ENCODE measurements at regions not wholly inside any gene's neighbourhood (a gene's known extent, or its start where the extent isn't known, plus 50 kb on each side); places are given as distances from the start of the nearest gene placed in this dataset.

GRCh38 chr3:170707899-170708298 lies 122.0 kb upstream of the SLC7A14 start:
- Histone ChIP-seq H3K4me3 (no peak overlapping the region), H3K27ac (no peak overlapping the region)
- no peak for DNase-seq (ENCODE audit: low spot score)
- TF ChIP-seq CTCF (IDR thresholded peaks at IDR 0.05) = no peak

DNA sequence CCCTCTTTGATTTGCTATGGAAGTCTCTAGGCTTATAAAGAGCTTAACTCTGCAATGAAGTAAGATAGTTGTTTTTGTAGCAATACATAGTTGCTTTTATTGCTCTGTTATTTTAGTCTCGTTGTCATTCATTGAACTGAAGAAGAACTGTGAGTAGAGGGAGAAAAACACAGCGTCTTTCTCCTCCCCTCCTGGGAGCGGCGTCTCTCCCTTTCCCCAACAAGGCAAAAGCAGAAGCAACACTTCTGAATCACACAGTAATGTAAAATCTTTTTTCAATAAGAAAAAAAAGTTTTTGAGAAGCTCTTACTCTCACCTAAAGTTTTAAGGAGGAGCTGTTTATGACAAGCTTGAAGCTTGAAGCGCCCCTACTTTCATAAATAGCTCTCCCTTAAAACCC lies 119.3 kb upstream of the SLC7A14 start:
- no peak overlapping the region for H3K4me3 ChIP-seq
- DNase-seq (ENCODE audit: low spot score) = no peak
- no peak overlapping the region for H3K27ac ChIP-seq
- no peak for TF ChIP-seq CTCF (IDR thresholded peaks at IDR 0.05)

- Histone ChIP-seq H3K27ac (no peak overlapping the region), H3K4me3 (no peak overlapping the region)
- TF ChIP-seq CTCF (IDR thresholded peaks at IDR 0.05) = no peak
- DNase-seq (ENCODE audit: low spot score) = no peak
Measured at GRCh38 chr3:170703121-170703588, 117.3 kb upstream of the SLC7A14 start.

DNA sequence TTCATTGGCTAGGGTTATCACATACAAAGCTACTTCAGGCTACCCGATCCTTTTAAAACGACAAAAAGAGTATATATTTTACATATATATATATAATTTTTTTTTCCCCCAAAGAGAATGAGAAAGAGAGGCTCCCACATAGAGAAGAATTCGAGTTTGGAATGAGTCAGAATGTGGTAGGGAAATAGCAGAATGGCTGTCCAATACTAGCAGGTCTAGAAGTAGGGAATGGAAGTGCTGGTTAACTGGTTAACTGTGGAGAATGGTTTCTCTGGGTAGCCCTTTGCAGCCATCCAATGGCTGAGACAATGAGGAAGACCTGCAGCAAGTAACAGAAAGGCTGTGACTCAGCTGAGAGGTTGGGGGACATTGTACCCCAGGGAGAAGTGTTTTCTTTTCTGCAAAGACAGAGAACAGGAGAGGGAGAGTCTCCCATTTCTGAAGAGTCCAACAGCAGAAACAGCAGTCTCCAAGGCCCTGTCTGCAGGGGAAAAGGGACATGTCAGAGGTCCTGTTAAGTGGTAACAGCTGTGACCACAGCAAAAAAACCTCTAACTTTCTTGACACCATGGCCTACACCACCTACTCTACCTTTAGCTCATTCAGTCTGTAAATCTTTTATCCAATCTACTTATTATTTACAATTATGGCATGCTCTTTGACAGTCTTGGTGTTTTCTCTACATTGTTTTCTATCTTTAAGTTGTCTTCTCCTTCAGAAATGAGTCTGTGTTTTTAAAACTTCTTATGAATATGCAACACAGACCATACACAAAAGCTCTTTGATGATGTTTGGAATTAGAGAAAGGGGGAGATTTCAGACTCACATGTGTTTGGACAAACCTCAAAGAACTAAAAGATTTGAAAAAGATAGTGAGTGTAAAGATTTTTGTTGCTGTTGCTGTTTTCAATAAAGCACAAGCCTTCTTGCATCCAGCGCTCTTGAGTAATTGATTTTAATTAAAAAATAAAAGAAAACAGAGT lies 116.1 kb upstream of the SLC7A14 start:
- H3K27ac ChIP-seq = no peak overlapping the region
- TF ChIP-seq CTCF (IDR thresholded peaks at IDR 0.05) = no peak
- DNase-seq (ENCODE audit: low spot score) = no peak
- no peak overlapping the region for H3K4me3 ChIP-seq

GRCh38 chr3:170700054-170700404 lies 114.2 kb upstream of the SLC7A14 start:
- H3K4me3 ChIP-seq = no peak overlapping the region
- DNase-seq (ENCODE audit: low spot score) = no peak
- peak overlapping the region; percentile 62 to 81 for H3K27ac ChIP-seq
- TF ChIP-seq CTCF (IDR thresholded peaks at IDR 0.05) = no peak

DNA sequence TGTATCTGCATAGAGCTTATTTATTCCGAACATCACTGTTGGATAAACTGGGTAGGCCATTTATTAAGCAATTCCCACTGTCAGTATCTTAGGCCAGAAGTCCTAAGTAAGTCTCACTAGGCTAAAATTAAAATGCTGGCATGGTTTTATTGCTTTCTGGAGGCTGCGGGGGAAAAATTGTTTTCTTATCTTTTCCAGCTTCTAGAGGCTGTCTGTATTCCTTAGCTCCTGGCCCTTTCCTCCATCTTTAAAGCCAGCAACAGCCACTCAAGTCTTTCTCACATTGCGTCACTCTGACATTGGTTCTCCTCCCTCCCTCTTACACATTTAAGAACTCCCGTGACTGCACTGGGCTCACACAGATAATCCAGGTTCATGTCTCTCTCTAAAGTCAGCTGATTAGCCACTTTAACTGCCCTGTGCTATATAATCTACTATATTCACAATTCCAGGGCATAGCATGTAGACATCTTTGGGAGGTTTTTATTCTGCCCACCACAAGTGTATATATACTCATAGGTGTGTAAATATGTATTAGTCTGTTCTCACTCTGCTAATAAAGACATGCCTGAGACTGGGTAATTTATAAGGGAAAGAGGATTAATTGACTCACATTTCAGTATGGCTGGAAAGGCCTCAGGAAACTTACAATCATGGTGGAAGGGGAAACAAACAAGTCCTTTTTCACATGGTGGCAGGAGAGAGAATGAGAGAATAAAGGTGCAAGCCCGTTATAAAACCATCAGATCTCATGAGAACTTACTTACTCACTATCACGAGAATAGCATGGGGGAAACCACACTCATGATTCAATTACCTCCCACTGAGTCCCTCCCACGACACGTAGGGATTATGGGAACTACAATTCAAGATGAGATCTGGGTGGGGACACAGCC lies 113.5 kb upstream of the SLC7A14 start:
- Histone ChIP-seq H3K27ac (peak overlapping the region; percentile 62 to 81), H3K4me3 (no peak overlapping the region)
- no peak for DNase-seq (ENCODE audit: low spot score)
- no peak for TF ChIP-seq CTCF (IDR thresholded peaks at IDR 0.05)

Measured in coronary artery (tissue), 2 donors.